ENCODE measurements at regions not wholly inside any gene's neighbourhood (a gene's known extent, or its start where the extent isn't known, plus 50 kb on each side); places are given as distances from the start of the nearest gene placed in this dataset.
"Not testable (repeated sequence)": the region's sequence is repeated elsewhere in the genome, so short reads cannot be mapped to it uniquely, and the experiment has no call there.

- no peak for DNase-seq
Observed at GRCh38 chr3:35064761-35065160, 574.6 kb upstream of the ARPP21 start.

GRCh38 chr3:35065891-35066290 lies 573.4 kb upstream of the ARPP21 start:
- no peak for DNase-seq

- DNase-seq: no peak
Observed at GRCh38 chr3:35067750-35068149, 571.6 kb upstream of the ARPP21 start.

- DNase-seq: no peak
Observed at GRCh38 chr3:35070088-35070487, 569.2 kb upstream of the ARPP21 start.

GRCh38 chr3:35071772-35072171 lies 567.6 kb upstream of the ARPP21 start:
- no peak for DNase-seq

GRCh38 chr3:35078780-35079179 lies 560.5 kb upstream of the ARPP21 start:
- DNase-seq: no peak

GRCh38 chr3:35079403-35079802 lies 559.9 kb upstream of the ARPP21 start:
- no peak for DNase-seq

GRCh38 chr3:35081899-35082298 lies 557.4 kb upstream of the ARPP21 start:
- DNase-seq: no peak

- no peak for DNase-seq
Observed at GRCh38 chr3:35088943-35089342, 550.4 kb upstream of the ARPP21 start.

GRCh38 chr3:35114686-35115085 lies 524.6 kb upstream of the ARPP21 start:
- no peak for DNase-seq

- DNase-seq: no peak
Observed at GRCh38 chr3:35120026-35120425, 519.3 kb upstream of the ARPP21 start.

- no peak for DNase-seq
Observed at GRCh38 chr3:35137612-35138011, 501.7 kb upstream of the ARPP21 start.

GRCh38 chr3:35141406-35141805 lies 497.9 kb upstream of the ARPP21 start:
- no peak for DNase-seq

GRCh38 chr3:35144011-35144410 lies 495.3 kb upstream of the ARPP21 start:
- DNase-seq: no peak

GRCh38 chr3:35146256-35147035 lies 492.9 kb upstream of the ARPP21 start:
- not testable (repeated sequence) for DNase-seq

- DNase-seq: no peak
Observed at GRCh38 chr3:35183927-35184675, 455.2 kb upstream of the ARPP21 start.

- no peak for DNase-seq
Observed at GRCh38 chr3:35184775-35185174, 454.6 kb upstream of the ARPP21 start.

- DNase-seq: no peak
Observed at GRCh38 chr3:35187908-35188307, 451.4 kb upstream of the ARPP21 start.

- DNase-seq: no peak
Observed at GRCh38 chr3:35194666-35195065, 444.7 kb upstream of the ARPP21 start.

GRCh38 chr3:35198857-35199256 lies 440.5 kb upstream of the ARPP21 start:
- DNase-seq: no peak

- no peak for DNase-seq
Observed at GRCh38 chr3:35200056-35200455, 439.3 kb upstream of the ARPP21 start.

GRCh38 chr3:35201211-35201610 lies 438.1 kb upstream of the ARPP21 start:
- no peak for DNase-seq

GRCh38 chr3:35215525-35216500 lies 423.5 kb upstream of the ARPP21 start:
- DNase-seq: no peak
